ENCODE measurements at regions not wholly inside any gene's neighbourhood (a gene's known extent, or its start where the extent isn't known, plus 50 kb on each side); places are given as distances from the start of the nearest gene placed in this dataset.

DNA sequence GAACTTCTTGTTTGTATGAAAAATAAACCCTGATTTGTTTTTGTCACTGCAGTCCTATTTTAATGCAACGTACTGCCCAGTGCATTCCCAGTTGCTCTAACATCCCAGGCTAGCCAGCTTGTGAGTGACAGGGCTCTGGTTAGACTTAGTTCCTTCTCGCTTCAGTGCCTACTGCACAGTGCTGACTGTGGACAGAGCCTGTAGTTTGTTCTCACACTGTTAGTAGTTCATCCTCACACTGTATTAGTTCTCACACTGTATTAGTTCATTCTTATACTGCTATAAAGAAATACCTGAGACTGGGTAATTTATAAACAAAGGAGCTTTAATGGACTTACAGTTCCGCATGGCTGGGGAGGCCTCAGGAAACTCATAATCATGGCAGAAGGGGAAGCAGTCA is 116.6 kb upstream of the SALL1 start:
- TF ChIP-seq POLR2AphosphoS5 (IDR thresholded peaks at IDR 0.05; ENCODE audit: low read depth, low read length) (no peak), POLR2A (IDR thresholded peaks at IDR 0.05; ENCODE audit: low read depth, low read length) (no peak), TAF1 (IDR thresholded peaks at IDR 0.05; ENCODE audit: borderline replicate concordance, low read depth, low read length) (no peak)

Data from GM12892 (cell line).